ENCODE measurements at regions not wholly inside any gene's neighbourhood (a gene's known extent, or its start where the extent isn't known, plus 50 kb on each side); places are given as distances from the start of the nearest gene placed in this dataset.

DNA sequence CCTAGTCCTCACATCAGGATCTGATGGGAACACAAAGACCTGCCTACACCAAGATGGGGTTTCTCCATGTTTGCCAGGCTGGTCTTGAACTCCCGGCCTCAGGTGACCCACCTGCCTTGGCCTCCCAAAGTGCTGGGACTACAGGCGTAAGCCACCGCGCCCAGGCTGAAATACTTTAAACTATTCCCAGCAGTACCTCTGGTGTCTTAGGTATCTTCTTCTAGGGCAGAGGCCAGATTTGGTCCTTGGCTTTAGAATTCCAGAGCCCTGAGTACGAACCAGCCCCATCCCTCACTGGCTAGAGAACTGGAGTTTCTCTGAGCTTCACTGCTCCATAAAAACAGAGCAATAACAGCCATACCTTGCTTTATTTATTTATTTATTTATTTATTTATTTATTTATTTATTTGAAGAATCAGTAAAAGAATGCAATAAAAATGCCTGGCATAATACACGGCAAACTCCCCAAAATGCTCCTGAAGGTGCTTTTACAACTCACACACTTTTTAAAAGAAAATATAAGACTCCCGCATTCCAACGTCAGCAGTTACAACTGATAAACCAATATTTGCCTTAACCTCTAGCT is 312.1 kb downstream of the TFAP2C start:
- ChIA-PET CTCF (interaction anchor here (0.6 kb wide), 1 partner anchor 250 kb away, joined by 3 read pairs; no protein-coding TSS in a partner anchor), POLR2A (no interaction called here)
- no peaks in the 10 kb centered on the region for H3K9me3 ChIP-seq (ENCODE audit: control insufficient read depth, insufficient read depth, low read length)
- TF ChIP-seq, protein P1, sequence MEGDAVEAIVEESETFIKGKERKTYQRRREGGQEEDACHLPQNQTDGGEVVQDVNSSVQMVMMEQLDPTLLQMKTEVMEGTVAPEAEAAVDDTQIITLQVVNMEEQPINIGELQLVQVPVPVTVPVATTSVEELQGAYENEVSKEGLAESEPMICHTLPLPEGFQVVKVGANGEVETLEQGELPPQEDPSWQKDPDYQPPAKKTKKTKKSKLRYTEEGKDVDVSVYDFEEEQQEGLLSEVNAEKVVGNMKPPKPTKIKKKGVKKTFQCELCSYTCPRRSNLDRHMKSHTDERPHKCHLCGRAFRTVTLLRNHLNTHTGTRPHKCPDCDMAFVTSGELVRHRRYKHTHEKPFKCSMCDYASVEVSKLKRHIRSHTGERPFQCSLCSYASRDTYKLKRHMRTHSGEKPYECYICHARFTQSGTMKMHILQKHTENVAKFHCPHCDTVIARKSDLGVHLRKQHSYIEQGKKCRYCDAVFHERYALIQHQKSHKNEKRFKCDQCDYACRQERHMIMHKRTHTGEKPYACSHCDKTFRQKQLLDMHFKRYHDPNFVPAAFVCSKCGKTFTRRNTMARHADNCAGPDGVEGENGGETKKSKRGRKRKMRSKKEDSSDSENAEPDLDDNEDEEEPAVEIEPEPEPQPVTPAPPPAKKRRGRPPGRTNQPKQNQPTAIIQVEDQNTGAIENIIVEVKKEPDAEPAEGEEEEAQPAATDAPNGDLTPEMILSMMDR (IDR thresholded peaks at IDR 0.05; ENCODE audit: low read depth, low read length), result no peak
- H3K27ac ChIP-seq (ENCODE audit: low read depth, low read length), result no peak overlapping the region
- H3K4me3 ChIP-seq (ENCODE audit: low read depth, low read length), result no peak overlapping the region
- no peak for DNase-seq (ENCODE audit: low read depth, low spot score)
- H3K27me3 ChIP-seq (ENCODE audit: control insufficient read depth, insufficient read depth, low read length), result no peaks in the 10 kb centered on the region

DNA sequence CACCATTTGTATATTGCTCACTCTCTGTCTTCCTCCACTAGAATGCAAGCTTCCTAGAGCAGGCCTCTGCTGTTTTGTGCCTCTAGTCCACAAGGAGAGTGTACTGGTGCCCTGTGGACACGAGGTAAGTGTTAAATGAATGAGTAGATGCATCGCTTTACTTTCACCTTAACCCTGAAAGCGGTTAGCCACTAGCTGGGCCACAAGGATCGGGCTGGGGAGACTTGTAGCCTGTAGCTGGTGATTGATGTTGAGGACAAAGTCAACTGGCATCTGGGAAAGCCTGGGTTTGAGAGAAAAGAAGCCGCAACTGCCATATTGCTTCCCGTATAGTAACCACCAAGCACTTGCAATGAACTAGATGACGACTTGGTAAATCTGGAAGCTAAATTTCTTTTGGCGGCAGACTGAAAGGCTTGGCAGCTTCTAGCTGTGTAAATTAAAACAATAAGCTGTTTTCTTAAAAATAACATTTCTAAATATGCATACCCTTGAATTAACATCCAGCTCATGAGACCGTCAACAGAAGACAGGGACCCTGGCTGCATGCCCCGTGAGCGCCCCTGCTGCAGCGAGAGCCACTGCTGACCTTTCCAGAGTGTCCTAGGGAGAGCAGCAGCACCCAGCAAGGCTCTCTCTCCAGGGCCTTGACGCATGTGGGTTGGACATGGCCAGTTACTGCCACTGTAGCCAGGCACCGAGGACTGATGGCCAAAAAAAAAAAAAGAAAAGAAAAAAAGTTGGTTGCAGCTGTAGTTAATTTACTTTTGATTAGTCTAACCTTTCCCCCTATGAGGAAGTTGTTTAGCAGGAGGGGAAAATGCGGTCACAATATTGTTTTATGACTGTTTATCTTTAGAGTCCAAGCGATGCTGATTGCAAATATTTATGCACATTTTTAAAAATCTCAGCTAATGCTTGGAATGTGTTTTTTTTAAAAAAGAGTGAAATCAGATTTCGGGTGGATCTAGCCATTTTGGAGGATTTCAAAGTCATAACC is 315.1 kb downstream of the TFAP2C start:
- Histone ChIP-seq H3K4me3 (ENCODE audit: low read depth, low read length) (no peak overlapping the region), H3K9me3 (ENCODE audit: control insufficient read depth, insufficient read depth, low read length) (no peaks in the 10 kb centered on the region), H3K27me3 (ENCODE audit: control insufficient read depth, insufficient read depth, low read length) (no peaks in the 10 kb centered on the region), H3K27ac (ENCODE audit: low read depth, low read length) (no peak overlapping the region)
- POLR2A ChIA-PET, result no interaction called here
- DNase-seq (ENCODE audit: low read depth, low spot score), result no peak
- TF ChIP-seq, protein P1 (IDR thresholded peaks at IDR 0.05; ENCODE audit: low read depth, low read length), result no peak
- CTCF ChIA-PET, result interaction anchor here (1.8 kb wide), 1 partner anchor 393 kb away, joined by 10 read pairs; no protein-coding TSS in a partner anchor

DNA sequence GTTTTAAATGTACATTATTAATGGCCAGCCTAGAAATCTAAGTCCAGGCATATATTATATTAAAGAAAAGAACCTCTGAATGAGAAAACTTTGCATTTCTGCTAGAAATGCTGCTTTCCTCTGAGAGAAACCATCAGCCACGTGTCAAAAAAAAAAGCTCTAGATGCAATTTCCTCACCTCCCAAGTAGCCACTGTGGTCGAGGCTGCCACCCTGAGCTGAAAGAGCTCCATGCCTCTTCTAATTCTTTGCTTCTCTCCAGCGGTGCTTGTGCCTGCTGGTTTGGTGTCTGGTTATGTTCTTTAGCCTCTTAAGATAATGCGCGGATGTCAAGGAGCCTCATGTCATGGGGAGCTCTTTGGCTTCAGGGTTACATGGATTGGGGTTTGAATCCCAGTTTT is 316.0 kb downstream of the TFAP2C start:
- TF ChIP-seq, protein P1 (IDR thresholded peaks at IDR 0.05; ENCODE audit: low read depth, low read length), result no peak
- DNase-seq (ENCODE audit: low read depth, low spot score), result no peak
- H3K9me3 ChIP-seq (ENCODE audit: control insufficient read depth, insufficient read depth, low read length), result no peaks in the 10 kb centered on the region
- no peaks in the 10 kb centered on the region for H3K27me3 ChIP-seq (ENCODE audit: control insufficient read depth, insufficient read depth, low read length)
- CTCF ChIA-PET, result interaction anchor here (1.8 kb wide), 1 partner anchor 394 kb away, joined by 10 read pairs; no protein-coding TSS in a partner anchor
- no peak overlapping the region for H3K4me3 ChIP-seq (ENCODE audit: low read depth, low read length)
- no peak overlapping the region for H3K27ac ChIP-seq (ENCODE audit: low read depth, low read length)
- POLR2A ChIA-PET, result no interaction called here

DNA sequence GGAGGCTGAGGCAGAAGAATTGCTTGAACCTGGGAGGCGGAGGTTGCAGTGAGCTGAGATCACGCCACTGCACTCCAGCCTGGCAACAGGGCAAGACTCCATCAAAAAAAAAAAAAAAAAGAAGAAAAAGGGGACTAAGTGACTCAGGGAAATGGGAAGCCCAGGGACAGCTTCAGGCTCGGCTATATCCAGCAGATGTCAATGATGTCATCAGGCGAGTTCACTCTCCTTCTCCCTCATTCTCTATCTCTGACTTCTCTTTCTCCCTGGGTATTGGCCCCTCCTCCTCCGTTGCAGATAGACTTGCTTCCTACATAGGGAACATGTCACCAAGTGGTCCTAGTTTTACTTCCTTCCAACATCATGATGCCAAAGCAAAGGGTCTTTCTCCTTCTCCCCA is 316.8 kb downstream of the TFAP2C start:
- CTCF ChIA-PET, result no interaction called here

More for the DNA sequence above, 316.8 kb downstream of the TFAP2C start:
- DNase-seq (ENCODE audit: low read depth, low spot score), result no peak
- TF ChIP-seq, protein P1 (IDR thresholded peaks at IDR 0.05; ENCODE audit: low read depth, low read length), result no peak
- Histone ChIP-seq H3K27me3 (ENCODE audit: control insufficient read depth, insufficient read depth, low read length) (no peaks in the 10 kb centered on the region), H3K9me3 (ENCODE audit: control insufficient read depth, insufficient read depth, low read length) (no peaks in the 10 kb centered on the region), H3K4me3 (ENCODE audit: low read depth, low read length) (no peak overlapping the region), H3K27ac (ENCODE audit: low read depth, low read length) (no peak overlapping the region)
- POLR2A ChIA-PET, result no interaction called here

Data from AG04450 (cell line).